GM12878 (cell line): ENCODE measurements at regions not wholly inside any gene's neighbourhood (a gene's known extent, or its start where the extent isn't known, plus 50 kb on each side); places are given as distances from the start of the nearest gene placed in this dataset.

ENCODE experiments used
- ATAC-seq: fragments of 200-7000 bp; cut with Tn5 transposase; 3 replicates; pipeline ENCODE4 v1.9.1; 2020; ENCODE audit warnings: mild to moderate bottlenecking, moderate library complexity
- BruUV-seq: library from RNA; stranded (reverse); fragments of 400-500 nt; replicated peaks from 2 replicates; lab custom pipeline; 2021; lab: Mats Ljungman, UMichigan
- CTCF ChIA-PET: fragments of 300-600 bp; sonication (Branson Sonifier 250); formaldehyde crosslinking; extraction: SDS; loops from one replicate; lab custom pipeline; 2021; ENCODE audit warnings: inconsistent platforms; lab: Yijun Ruan, JAX
- POLR2A ChIA-PET: fragments of 350-600 bp; formaldehyde crosslinking; extraction: SDS; loops from one replicate; lab custom pipeline; 2021; ENCODE audit warnings: inconsistent platforms; lab: Charles Lee
- RAD21 ChIA-PET: fragments of 300-600 bp; sonication (Branson Sonifier 250); formaldehyde crosslinking; loops from one replicate; lab custom pipeline; 2023; ENCODE audit warnings: antibody characterized with exemption; ENCODE audit not compliant: unreplicated experiment; lab: Charles Lee
- SMC1A ChIA-PET: fragments of 300-600 bp; sonication (Branson Sonifier 250); formaldehyde crosslinking; loops from one replicate; lab custom pipeline; 2023; ENCODE audit not compliant: unreplicated experiment, uncharacterized antibody; lab: Charles Lee
- DNase-seq: peaks from one replicate; pipeline ENCODE4 v3.0.0-alpha.2; 2011; ENCODE audit warnings: low read depth, low spot score
- FAIRE-seq: peaks from 3 replicates; lab custom pipeline; 2011; peaks lifted over from hg19 to GRCh38; lab: Jason Lieb, UNC
- H2AFZ ChIP-seq: 2 replicates; pipeline ENCODE4 v1.6.0; 2011; ENCODE audit warnings: low read depth, low read length, control low read depth; ENCODE audit not compliant: control insufficient read depth
- H3K27ac ChIP-seq: 2 replicates; pipeline ENCODE4 v1.5.1; 2011; ENCODE audit warnings: control low read depth; ENCODE audit not compliant: control insufficient read depth, insufficient read depth
- H3K27me3 ChIP-seq, 2 experiments: replicated peaks in 1 of 2; 2 replicates each; pipeline versions ENCODE4 v1.6.0 to v1.6.1; 2011; ENCODE audit warnings: low read length in 1 of 2; ENCODE audit not compliant: control insufficient read depth in 2 of 2, insufficient read depth in 2 of 2
- H3K36me3 ChIP-seq, 2 experiments: 2 replicates each; pipeline ENCODE4 v1.5.1; 2011; ENCODE audit warnings: low read length in 1 of 2; ENCODE audit not compliant: control insufficient read depth in 2 of 2, insufficient read depth in 2 of 2
- H3K4me1 ChIP-seq: 2 replicates; pipeline ENCODE4 v1.6.1; 2011; ENCODE audit warnings: mild to moderate bottlenecking, low read length, moderate library complexity, mixed read lengths; ENCODE audit not compliant: control insufficient read depth, insufficient read depth
- H3K4me2 ChIP-seq: 2 replicates; pipeline ENCODE4 v1.6.0; 2011; ENCODE audit warnings: control low read depth; ENCODE audit not compliant: control insufficient read depth, insufficient read depth
- H3K4me3 ChIP-seq: fragments of 200-600 bp; sonication (generic); 2 replicates; pipeline ENCODE4 v1.5.1; 2016
- H3K79me2 ChIP-seq: 2 replicates; pipeline ENCODE4 v1.6.0; 2011; ENCODE audit warnings: low read length; ENCODE audit not compliant: control insufficient read depth, insufficient read depth
- H3K9ac ChIP-seq: 2 replicates; pipeline ENCODE4 v1.8.0; 2011; ENCODE audit warnings: low read length, control low read depth, mixed read lengths; ENCODE audit not compliant: control insufficient read depth, insufficient read depth
- H3K9me3 ChIP-seq: replicated peaks from 3 replicates; pipeline ENCODE4 v1.5.1; 2011; ENCODE audit warnings: mild to moderate bottlenecking, low read length; ENCODE audit not compliant: control insufficient read depth, insufficient read depth
- H4K20me1 ChIP-seq: 2 replicates; pipeline ENCODE4 v1.6.0; 2011; ENCODE audit not compliant: control insufficient read depth, insufficient read depth
- CBX5 ChIP-seq: sonication (generic); IDR thresholded peaks from 2 replicates; pipeline ENCODE4 v1.6.1; 2016; ENCODE audit warnings: low read depth, moderate library complexity, mild to moderate bottlenecking, inconsistent platforms
- CREM ChIP-seq: IDR thresholded peaks from 2 replicates; pipeline ENCODE4 v1.6.1; 2014; ENCODE audit warnings: antibody characterized with exemption, low read depth
- E2F4 ChIP-seq: IDR thresholded peaks from 2 replicates; pipeline ENCODE4 v1.6.1; 2012; ENCODE audit warnings: low read depth, low read length, improper control_type of control experiment
- RELB ChIP-seq: fragments of 450-650 bp; IDR thresholded peaks from 2 replicates; pipeline ENCODE4 v1.6.1; 2017; ENCODE audit warnings: low read depth, mild to moderate bottlenecking, moderate library complexity
- RUNX3 ChIP-seq: IDR thresholded peaks from 2 replicates; pipeline ENCODE4 v1.6.1; 2012; ENCODE audit warnings: low read length, inconsistent platforms
- SUZ12 ChIP-seq: fragments of 200-600 bp; sonication (generic); IDR thresholded peaks from one replicate; pipeline ENCODE4 v1.6.1; 2018; ENCODE audit warnings: antibody characterized with exemption, mild to moderate bottlenecking; ENCODE audit not compliant: unreplicated experiment
- TCF12 ChIP-seq: IDR thresholded peaks from 2 replicates; pipeline ENCODE4 v1.6.1; 2011; ENCODE audit warnings: low read depth, mild to moderate bottlenecking, low read length
- ZBTB33 ChIP-seq: fragments of 450-650 bp; IDR thresholded peaks from 2 replicates; pipeline ENCODE4 v1.6.1; 2017; ENCODE audit warnings: mild to moderate bottlenecking
- WGBS: methylation state at CpG from one replicate; pipeline ENCODE4 v1.1.6; 2016; ENCODE audit warnings: low lambda C conversion rate; ENCODE audit not compliant: insufficient replicate concordance, insufficient coverage; ENCODE audit errors: missing lambda C conversion rate; 5-methylcytosine and 5-hydroxymethylcytosine counted together
- in situ Hi-C: fragments of 300-500 bp; cut with MboI; formaldehyde crosslinking; loops from 9 replicates; pipeline ENCODE4 v1.14.3; 2018; ENCODE audit warnings: mixed read lengths
- intact Hi-C: fragments of 100-400 bp; cut with micrococcal nuclease; formaldehyde crosslinking; loops from one replicate; pipeline ENCODE4 v1.14.2; 2022; ENCODE audit not compliant: unreplicated experiment

GRCh38 chr10:113399065-113399464, 153.8 kb upstream of the HABP2 start:
- Histone ChIP-seq H3K79me2 (no peaks in the 10 kb centered on the region), H3K4me3 (no peak overlapping the region), H2AFZ (no peak overlapping the region), H3K4me1 (no peaks in the 10 kb centered on the region), H3K4me2 (no peak overlapping the region), H3K9ac (no peak overlapping the region), H4K20me1 (no peaks in the 10 kb centered on the region), H3K9me3 (no peaks in the 10 kb centered on the region), H3K27ac (no peak overlapping the region), H3K27me3 (no peaks in the 10 kb centered on the region), H3K36me3 (no peaks in the 10 kb centered on the region)
- CTCF ChIA-PET, result no interaction called here
- RAD21 ChIA-PET, result no interaction called here
- in situ Hi-C loops (no loop called here), intact Hi-C loops (no loop called here)
- TF ChIP-seq SUZ12 (no peak), CREM (no peak), CBX5 (no peak), RELB (no peak), RUNX3 (no peak), ZBTB33 (no peak), E2F4 (no peak), TCF12 (no peak)
- DNase-seq (no peak), FAIRE-seq (no peak), ATAC-seq (no peak)
- 5% methylated on average over 4 of the region's 4 CpGs for WGBS
- SMC1A ChIA-PET, result no interaction called here
- BruUV-seq, result no TSS peak
- POLR2A ChIA-PET, result no interaction called here
